ENCODE measurements at regions not wholly inside any gene's neighbourhood (a gene's known extent, or its start where the extent isn't known, plus 50 kb on each side); places are given as distances from the start of the nearest gene placed in this dataset.
A peak's percentile ranks its signal among the peaks of the same experiment; 100 is the strongest.

DNA sequence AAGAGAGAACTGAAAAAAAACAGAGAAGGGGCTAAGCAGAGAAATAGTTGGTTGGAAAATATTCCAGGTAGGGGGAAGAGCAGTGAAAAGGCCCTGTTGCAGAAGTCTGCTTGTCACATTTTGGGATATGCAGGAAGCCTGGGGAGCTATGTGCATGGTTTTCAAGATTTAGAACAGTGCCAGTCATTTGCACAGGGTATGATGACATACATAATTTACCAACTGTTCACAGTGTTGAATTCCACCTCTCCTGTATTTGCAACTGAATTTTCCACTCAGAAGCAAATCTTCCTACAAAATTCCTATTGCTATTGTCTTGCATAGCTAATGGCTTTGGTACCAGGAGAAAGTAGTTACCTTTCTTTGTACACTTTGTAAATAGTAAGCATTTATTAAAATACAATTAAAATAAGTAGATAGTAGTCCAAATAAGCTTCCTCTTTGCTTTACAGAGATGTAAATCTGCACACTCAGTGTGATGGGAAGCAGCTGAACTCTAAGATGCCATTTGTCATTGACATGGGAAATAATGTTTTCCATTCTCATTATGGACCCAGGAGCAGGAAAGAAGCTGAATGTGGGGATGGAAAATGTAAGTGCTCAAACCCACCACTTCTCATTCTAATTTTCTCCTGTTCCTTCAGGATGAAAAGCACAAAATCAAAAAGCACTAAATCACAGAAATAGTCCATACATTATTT is 177.4 kb downstream of the BTG1 start:
- no peak for DNase-seq (ENCODE audit: low read depth in 2 of 2)

- DNase-seq (ENCODE audit: low read depth in 2 of 2) = no peak
Measured at GRCh38 chr12:91967590-91967989, 178.1 kb downstream of the BTG1 start.

DNA sequence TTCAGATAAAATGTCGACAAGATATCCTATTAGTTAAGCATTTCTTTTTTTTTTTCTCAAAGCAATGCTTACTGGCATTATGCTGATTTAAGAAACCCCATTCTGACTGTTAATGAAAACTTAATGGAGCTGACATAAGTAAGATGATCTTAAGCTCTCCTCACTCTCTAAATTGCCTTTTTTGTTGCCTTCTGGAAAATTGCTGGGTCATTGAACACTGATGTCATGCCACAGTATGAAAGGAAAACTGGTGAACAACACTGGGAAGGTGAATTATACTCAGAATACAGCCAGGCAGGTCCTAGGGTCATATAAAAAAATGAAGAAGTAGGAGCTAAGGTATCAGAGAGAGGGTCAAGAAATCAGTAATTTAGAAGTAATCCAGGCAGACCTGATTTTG is 179.9 kb downstream of the BTG1 start:
- no peak for DNase-seq (ENCODE audit: low read depth in 2 of 2)

GRCh38 chr12:91964501-91964900 is 181.1 kb downstream of the BTG1 start:
- DNase-seq (ENCODE audit: low read depth in 2 of 2) = no peak

DNA sequence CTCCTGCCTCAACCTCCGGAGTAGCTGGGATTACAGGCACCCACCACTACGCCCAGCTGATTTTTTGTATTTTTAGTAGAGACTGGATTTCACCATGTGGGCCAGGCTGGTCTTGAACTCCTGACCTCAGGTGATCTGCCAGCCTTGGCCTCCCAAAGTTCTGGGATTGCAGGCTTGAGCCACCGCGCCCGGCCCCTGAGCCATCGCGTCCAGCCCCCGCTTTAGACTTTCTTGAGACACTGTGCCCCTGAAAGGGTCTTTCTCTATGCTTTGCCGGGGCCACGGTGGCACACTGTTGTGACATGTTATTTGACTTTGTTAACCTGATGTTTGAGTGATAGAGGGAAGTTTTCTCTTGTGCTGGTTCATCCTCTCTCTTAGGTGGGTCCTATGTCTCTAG is 186.4 kb downstream of the BTG1 start:
- no peak for DNase-seq (ENCODE audit: low read depth in 2 of 2)

DNA sequence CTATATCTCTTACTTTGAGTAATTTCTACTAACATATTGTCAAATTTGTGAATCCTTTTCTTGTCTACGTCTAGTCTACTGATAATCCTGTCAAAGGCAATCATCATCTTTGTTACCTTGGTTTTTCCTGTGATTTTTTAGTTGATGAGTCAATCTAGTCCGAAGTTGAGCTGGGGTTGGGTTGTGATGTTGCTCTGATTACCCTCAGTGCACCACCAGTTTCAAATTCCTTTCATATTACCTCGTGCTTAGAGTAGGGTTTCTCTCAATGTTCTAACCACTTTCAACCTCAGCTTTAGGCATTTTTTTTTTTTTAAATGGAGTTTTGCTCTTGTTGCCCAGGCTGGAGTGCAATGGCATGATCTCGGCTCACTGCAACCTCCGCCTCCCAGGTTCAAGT is 186.8 kb downstream of the BTG1 start:
- peak in 1 of 2 donors; percentile 20 for DNase-seq (ENCODE audit: low read depth in 2 of 2)

DNA sequence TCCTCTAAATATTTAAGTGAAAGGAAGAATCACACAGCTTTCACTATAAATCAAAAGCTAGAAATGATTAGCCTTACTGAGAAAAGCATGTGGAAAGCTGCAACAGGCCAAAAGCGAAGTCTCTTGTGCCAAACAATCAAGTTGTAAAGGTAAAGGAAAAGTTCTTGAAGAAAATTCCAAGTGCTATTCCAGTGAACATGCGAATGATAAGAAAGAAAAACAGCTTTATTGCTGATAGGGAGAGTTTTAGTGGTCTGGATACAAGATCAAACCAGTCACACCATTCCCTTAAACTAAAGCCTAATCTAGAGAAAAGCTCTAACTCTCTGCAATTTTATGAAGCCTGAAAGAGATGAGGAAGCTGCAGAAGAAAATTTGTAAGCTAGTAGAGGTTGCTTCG is 190.9 kb downstream of the BTG1 start:
- DNase-seq (ENCODE audit: low read depth in 2 of 2) = no peak

GRCh38 chr12:91954326-91954725 is 191.3 kb downstream of the BTG1 start:
- no peak for DNase-seq (ENCODE audit: low read depth in 2 of 2)

GRCh38 chr12:91952916-91953315 is 192.7 kb downstream of the BTG1 start:
- no peak for DNase-seq (ENCODE audit: low read depth in 2 of 2)

GRCh38 chr12:91951571-91951970 is 194.1 kb downstream of the BTG1 start:
- no peak for DNase-seq (ENCODE audit: low read depth in 2 of 2)

DNA sequence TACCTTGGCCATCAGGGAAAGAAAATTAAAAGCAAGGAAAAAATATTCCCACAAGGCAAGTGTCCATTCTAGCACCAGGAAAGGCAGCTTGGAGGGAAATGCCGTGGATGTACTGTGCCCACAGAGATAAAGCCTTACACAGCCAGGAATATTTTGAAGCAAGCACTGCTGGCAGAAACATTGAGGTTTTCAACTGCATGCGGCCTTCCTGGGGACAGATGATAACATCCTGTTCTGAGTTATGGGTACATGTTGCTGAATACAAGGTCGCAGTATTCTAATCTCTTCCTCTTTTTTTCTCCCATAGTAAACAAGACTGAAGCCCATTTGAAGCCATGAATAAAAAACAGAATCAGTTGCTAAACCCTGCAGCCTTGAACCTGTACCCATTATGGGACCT is 197.1 kb downstream of the BTG1 start:
- DNase-seq (ENCODE audit: low read depth in 2 of 2) = peak; percentile 12 to 90

GRCh38 chr12:91947459-91947858 is 198.2 kb downstream of the BTG1 start:
- no peak for DNase-seq (ENCODE audit: low read depth in 2 of 2)

GRCh38 chr12:91944637-91945036 is 201.0 kb downstream of the BTG1 start:
- DNase-seq (ENCODE audit: low read depth in 2 of 2) = no peak

- no peak for DNase-seq (ENCODE audit: low read depth in 2 of 2)
Measured at GRCh38 chr12:91940826-91941570, 204.6 kb downstream of the BTG1 start.

GRCh38 chr12:91940322-91940721 is 205.3 kb downstream of the BTG1 start:
- DNase-seq (ENCODE audit: low read depth in 2 of 2) = no peak

DNA sequence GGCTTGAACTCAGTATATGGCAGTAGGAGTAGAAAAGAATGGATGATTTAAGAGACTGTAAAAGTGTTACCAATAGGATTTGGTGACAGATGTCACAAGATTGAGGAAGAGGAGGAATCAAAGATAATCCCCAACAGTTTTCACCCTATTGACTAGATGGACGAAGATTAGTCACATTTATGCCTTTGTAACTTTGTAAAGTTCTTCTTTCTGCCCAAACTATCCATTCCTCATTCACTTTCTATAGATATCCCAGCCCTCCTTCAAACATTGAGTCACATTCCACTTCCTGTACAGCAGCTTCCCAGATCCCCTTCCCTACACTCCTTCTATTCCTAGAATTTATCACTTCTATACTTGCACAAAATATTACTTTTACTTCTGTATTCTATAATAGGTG is 207.9 kb downstream of the BTG1 start:
- DNase-seq (ENCODE audit: low read depth in 2 of 2) = no peak

DNA sequence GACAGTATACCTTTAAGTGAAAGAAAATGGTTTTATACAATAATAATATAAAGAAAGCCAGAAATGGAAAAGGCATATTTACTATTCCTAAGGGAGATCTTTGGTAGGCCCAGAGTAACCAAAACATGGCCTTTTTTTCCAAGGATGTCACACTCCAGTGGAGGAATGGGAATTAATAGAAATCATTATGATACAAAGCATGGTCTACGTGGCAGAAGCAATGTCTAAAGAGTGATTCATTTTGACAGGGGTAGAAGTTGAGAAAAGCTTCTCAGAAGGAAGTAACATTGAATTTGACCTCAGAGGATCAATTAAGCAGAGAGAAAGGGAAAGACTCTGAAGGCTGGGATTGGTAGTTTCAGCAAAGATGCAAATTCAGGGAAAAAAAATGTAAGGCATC is 208.6 kb downstream of the BTG1 start:
- no peak for DNase-seq (ENCODE audit: low read depth in 2 of 2)

DNA sequence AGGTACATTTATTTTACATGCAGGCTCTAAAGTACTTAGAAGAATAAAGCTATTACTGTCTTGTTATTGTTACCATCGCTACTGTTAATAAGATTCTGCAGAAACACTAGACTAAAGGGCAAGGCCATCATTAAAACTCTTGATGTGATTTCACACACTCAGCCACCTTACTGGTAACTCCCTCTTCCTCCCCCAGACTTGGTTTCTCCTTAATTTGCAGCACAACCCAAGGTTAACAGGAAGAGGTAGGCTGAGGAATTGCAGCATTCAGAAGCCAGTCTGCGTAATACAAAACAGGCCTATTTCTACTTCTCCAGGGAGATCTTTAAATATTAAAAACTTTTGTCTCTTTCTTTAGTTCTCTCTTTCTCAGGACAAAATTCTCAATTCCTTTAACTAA is 210.3 kb downstream of the BTG1 start:
- no peak for DNase-seq (ENCODE audit: low read depth in 2 of 2)

DNA sequence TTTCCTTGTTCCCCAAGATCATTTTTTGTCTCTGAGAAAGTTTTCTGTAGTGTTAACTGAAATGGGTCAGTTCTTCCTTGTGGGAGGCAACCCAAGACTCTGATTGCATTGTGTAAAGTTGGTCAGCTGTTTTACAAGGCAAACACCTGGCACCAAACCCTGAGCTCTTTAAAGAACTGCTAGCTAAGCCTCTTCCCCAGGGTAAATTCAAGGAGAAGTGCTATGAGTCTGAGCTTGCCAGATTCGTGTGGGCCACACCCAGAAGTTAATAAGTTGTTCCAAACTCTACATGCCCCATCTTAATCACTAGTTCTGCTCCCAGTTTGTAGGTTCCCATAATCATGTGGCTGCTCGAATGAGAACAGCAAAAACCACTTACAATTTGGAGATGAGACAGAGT is 214.5 kb downstream of the BTG1 start:
- no peak for DNase-seq (ENCODE audit: low read depth in 2 of 2)

GRCh38 chr12:91928501-91928900 is 217.1 kb downstream of the BTG1 start:
- no peak for DNase-seq (ENCODE audit: low read depth in 2 of 2)

GRCh38 chr12:91926848-91927247 is 218.8 kb downstream of the BTG1 start:
- peak; percentile 46 to 89 for DNase-seq (ENCODE audit: low read depth in 2 of 2)

DNA sequence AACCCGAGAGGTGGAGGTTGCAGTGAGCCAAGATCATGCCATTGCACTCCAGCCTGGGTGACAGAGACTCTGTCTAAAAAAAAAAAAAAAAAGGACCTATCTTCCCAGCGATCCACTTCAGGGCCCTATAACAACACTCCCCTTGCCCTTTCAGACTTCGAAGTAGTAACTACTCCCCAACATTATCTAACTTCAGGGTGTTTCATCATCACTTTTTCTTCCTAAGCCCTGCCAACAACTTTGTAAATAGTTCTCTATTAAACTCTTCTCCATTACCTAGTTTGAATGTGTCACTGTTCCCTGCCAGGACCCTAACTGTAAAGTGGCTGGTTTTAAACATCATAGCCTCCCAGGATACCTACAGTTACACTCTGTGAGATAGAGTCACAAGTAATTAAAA is 220.8 kb downstream of the BTG1 start:
- no peak for DNase-seq (ENCODE audit: low read depth in 2 of 2)

DNA sequence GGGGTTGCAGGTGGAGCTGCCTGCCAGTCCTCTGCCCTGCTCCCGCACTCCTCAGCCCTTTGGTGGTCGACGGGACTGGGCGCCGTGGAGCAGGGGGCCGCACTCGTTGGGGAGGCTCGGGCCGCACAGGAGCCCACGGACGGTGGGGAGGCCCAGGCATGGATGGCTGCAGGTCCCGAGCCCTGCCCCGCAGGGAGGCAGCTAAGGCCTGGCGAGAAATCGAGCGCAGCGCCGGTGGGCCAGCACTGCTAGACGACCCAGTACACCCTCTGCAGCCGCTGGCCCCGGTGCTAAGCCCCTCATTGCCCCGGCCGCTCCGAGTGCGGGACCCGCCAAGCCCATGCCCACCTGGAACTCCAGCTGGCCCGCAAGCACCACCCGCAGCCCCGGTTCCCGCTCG is 221.8 kb downstream of the BTG1 start:
- DNase-seq (ENCODE audit: low read depth in 2 of 2) = no peak

All from lung microvascular endothelial cell (primary cell).